ENCODE measurements at regions not wholly inside any gene's neighbourhood (a gene's known extent, or its start where the extent isn't known, plus 50 kb on each side); places are given as distances from the start of the nearest gene placed in this dataset.

DNA sequence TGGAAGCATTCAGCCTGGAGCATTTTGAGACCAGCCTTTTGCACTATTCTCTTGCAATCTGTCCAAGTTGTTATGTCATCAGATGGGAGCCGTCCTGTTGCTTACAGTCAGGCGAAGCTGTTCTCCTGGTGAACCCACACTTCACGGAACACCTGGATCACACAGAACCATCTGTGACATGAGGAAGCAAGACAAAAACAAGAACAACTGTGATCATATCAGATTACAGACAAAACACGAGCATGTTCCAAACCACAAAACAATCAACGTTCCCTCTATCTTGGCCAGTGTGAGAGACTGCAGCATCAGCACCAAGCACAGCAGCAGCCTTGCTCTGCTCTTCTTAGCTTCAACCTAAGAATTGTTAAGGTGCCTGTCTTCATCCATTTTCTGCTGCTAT lies 180.5 kb upstream of the SFSWAP start:
- TF ChIP-seq, protein P1, sequence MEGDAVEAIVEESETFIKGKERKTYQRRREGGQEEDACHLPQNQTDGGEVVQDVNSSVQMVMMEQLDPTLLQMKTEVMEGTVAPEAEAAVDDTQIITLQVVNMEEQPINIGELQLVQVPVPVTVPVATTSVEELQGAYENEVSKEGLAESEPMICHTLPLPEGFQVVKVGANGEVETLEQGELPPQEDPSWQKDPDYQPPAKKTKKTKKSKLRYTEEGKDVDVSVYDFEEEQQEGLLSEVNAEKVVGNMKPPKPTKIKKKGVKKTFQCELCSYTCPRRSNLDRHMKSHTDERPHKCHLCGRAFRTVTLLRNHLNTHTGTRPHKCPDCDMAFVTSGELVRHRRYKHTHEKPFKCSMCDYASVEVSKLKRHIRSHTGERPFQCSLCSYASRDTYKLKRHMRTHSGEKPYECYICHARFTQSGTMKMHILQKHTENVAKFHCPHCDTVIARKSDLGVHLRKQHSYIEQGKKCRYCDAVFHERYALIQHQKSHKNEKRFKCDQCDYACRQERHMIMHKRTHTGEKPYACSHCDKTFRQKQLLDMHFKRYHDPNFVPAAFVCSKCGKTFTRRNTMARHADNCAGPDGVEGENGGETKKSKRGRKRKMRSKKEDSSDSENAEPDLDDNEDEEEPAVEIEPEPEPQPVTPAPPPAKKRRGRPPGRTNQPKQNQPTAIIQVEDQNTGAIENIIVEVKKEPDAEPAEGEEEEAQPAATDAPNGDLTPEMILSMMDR (IDR thresholded peaks at IDR 0.05; ENCODE audit: low read length): no peak
- no peak for TF ChIP-seq EZH2 (IDR thresholded peaks at IDR 0.05; ENCODE audit: borderline replicate concordance, low read length)

Measured in OCI-LY1 (cell line).